WTC11 (cell line): ENCODE measurements at regions not wholly inside any gene's neighbourhood (a gene's known extent, or its start where the extent isn't known, plus 50 kb on each side); places are given as distances from the start of the nearest gene placed in this dataset.

Experiments used
- ATAC-seq: fragments of 200-7000 bp; cut with Tn5 transposase; 2 replicates; pipeline ENCODE4 v1.10.0; 2021; ENCODE audit warnings: mild to moderate bottlenecking, moderate library complexity
- CTCF ChIA-PET: fragments of 300-600 bp; sonication (Branson Sonifier 250); formaldehyde crosslinking; loops from one replicate; lab custom pipeline; 2021; ENCODE audit warnings: antibody characterized with exemption; lab: Charles Lee
- POLR2A ChIA-PET: fragments of 350-600 bp; sonication (Branson Sonifier 250); formaldehyde crosslinking; loops from one replicate; lab custom pipeline; 2021; ENCODE audit warnings: antibody characterized with exemption; lab: Charles Lee
- DNase-seq: peaks from one replicate; pipeline ENCODE4 v3.0.0; 2021; ENCODE audit warnings: low spot score
- H3K27ac Mint-ChIP-seq: 2 replicates; pipeline ENCODE4 v1.8.0; 2021; ENCODE audit warnings: mixed read lengths
- H3K27me3 Mint-ChIP-seq: 2 replicates; pipeline ENCODE4 v1.8.0; 2021; ENCODE audit warnings: low read depth, mild to moderate bottlenecking, moderate library complexity, mixed read lengths
- H3K36me3 Mint-ChIP-seq: 2 replicates; pipeline ENCODE4 v1.8.0; 2021; ENCODE audit warnings: mixed read lengths
- H3K4me1 Mint-ChIP-seq: 2 replicates; pipeline ENCODE4 v1.8.0; 2022; ENCODE audit warnings: mixed read lengths
- H3K4me3 Mint-ChIP-seq: 2 replicates; pipeline ENCODE4 v1.8.0; 2021; ENCODE audit warnings: mild to moderate bottlenecking, moderate library complexity, mixed read lengths
- H3K9me3 Mint-ChIP-seq: 2 replicates; pipeline ENCODE4 v1.8.0; 2021; ENCODE audit warnings: mixed read lengths
- CBFB ChIP-seq: sonication (generic); formaldehyde crosslinking; IDR thresholded peaks from 2 replicates; pipeline ENCODE4 v1.8.1; 2022; ENCODE audit warnings: mild to moderate bottlenecking, low read depth, missing genetic modification reagents
- CREB1 ChIP-seq: sonication (generic); formaldehyde crosslinking; IDR thresholded peaks from 2 replicates; pipeline ENCODE4 v1.8.0; 2023; ENCODE audit warnings: mild to moderate bottlenecking, missing genetic modification reagents
- ELF4 ChIP-seq: sonication (generic); formaldehyde crosslinking; IDR thresholded peaks from 2 replicates; pipeline ENCODE4 v1.8.1; 2022; ENCODE audit warnings: low read depth, mild to moderate bottlenecking, moderate library complexity, missing genetic modification reagents
- JUN ChIP-seq: sonication (generic); formaldehyde crosslinking; IDR thresholded peaks from 2 replicates; pipeline ENCODE4 v1.8.0; 2023; ENCODE audit warnings: mild to moderate bottlenecking, missing genetic modification reagents
- MXD4 ChIP-seq: fragments of 250-450 bp; sonication (Bioruptor Pico); IDR thresholded peaks from 2 replicates; pipeline ENCODE4 v1.8.0; 2021; ENCODE audit warnings: mild to moderate bottlenecking, moderate library complexity, borderline replicate concordance
- NFE2L1 ChIP-seq: sonication (generic); formaldehyde crosslinking; IDR thresholded peaks from 2 replicates; pipeline ENCODE4 v1.8.1; 2023; ENCODE audit warnings: missing genetic modification reagents
- NFYB ChIP-seq: sonication (generic); formaldehyde crosslinking; conservative IDR thresholded peaks from 2 replicates; pipeline ENCODE4 v1.8.0; 2022; ENCODE audit warnings: low read depth, missing genetic modification reagents
- PRRX2 ChIP-seq: fragments of 250-450 bp; sonication (Bioruptor Pico); IDR thresholded peaks from 2 replicates; pipeline ENCODE4 v1.8.0; 2021; ENCODE audit warnings: mild to moderate bottlenecking
- RELA ChIP-seq: sonication (generic); formaldehyde crosslinking; IDR thresholded peaks from 2 replicates; pipeline ENCODE4 v1.8.1; 2022; ENCODE audit warnings: missing genetic modification reagents, mild to moderate bottlenecking, borderline replicate concordance
- TP53 ChIP-seq: sonication (generic); formaldehyde crosslinking; IDR thresholded peaks from 2 replicates; pipeline ENCODE4 v1.8.1; 2023; ENCODE audit warnings: mild to moderate bottlenecking, missing genetic modification reagents
- TF ChIP-seq, protein P1 (sequence below): fragments of 250-450 bp; sonication (Bioruptor Pico); IDR thresholded peaks from 2 replicates; pipeline ENCODE4 v1.8.0; 2021; ENCODE audit warnings: mild to moderate bottlenecking
- TF ChIP-seq, protein P2 (sequence below): sonication (generic); formaldehyde crosslinking; IDR thresholded peaks from 2 replicates; pipeline ENCODE4 v1.8.0; 2022; ENCODE audit warnings: mild to moderate bottlenecking, missing genetic modification reagents
- TF ChIP-seq, protein P3 (sequence below): sonication (generic); formaldehyde crosslinking; IDR thresholded peaks from 2 replicates; pipeline ENCODE4 v1.8.0; 2023; ENCODE audit warnings: mild to moderate bottlenecking, missing genetic modification reagents
- TF ChIP-seq, protein P4 (sequence below): fragments of 250-450 bp; sonication (Bioruptor Pico); IDR thresholded peaks from 2 replicates; pipeline ENCODE4 v1.9.0; 2021; ENCODE audit warnings: mild to moderate bottlenecking, borderline replicate concordance
- TF ChIP-seq, protein P5 (sequence below): fragments of 250-450 bp; sonication (Bioruptor Pico); IDR thresholded peaks from 2 replicates; pipeline ENCODE4 v1.9.0; 2021; ENCODE audit warnings: mild to moderate bottlenecking
- TF ChIP-seq, protein P6 (sequence below): sonication (generic); formaldehyde crosslinking; IDR thresholded peaks from 2 replicates; pipeline ENCODE4 v1.8.1; 2023; ENCODE audit warnings: mild to moderate bottlenecking, missing genetic modification reagents
- TF ChIP-seq, protein P7 (sequence below): sonication (generic); formaldehyde crosslinking; IDR thresholded peaks from 2 replicates; pipeline ENCODE4 v1.8.1; 2022; ENCODE audit warnings: missing genetic modification reagents, borderline replicate concordance
- TF ChIP-seq, protein P8 (sequence below): fragments of 250-450 bp; sonication (Bioruptor Pico); IDR thresholded peaks from 2 replicates; pipeline ENCODE4 v1.9.0; 2021; ENCODE audit warnings: mild to moderate bottlenecking
- TF ChIP-seq, protein P9 (sequence below): sonication (generic); formaldehyde crosslinking; IDR thresholded peaks from 2 replicates; pipeline ENCODE4 v1.8.0; 2022; ENCODE audit warnings: mild to moderate bottlenecking, missing genetic modification reagents

DNA sequence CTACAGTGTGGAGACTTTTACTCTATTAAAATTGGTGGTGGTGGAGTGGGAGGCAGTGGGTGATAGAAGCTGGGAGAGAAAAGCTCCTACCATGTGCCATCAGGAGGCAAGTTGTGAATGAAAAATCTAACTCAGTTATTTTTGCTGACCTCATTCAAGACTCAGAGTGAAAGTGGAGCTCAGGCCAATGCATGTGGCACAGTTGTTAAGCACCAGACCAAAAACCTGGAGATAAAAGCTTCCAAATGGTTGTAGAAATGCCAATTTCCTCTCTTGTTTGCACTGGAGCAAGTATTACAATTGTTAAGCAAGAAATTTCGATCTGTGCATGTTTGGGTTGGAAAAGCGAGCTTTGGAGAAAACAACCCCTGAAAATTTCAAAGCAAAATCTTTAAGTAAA is 81.5 kb upstream of the PRICKLE2 start:
- Mint-ChIP-seq H3K27me3 (no peaks in the 10 kb centered on the region), H3K4me1 (no peaks in the 10 kb centered on the region), H3K9me3 (no peaks in the 10 kb centered on the region), H3K36me3 (no peaks in the 10 kb centered on the region), H3K27ac (no peak overlapping the region), H3K4me3 (no peak overlapping the region)
- ChIA-PET POLR2A (no interaction called here), CTCF (interaction anchor here (0.9 to 1.8 kb wide), 2 partner anchors 13 to 157 kb away, joined by 3 to 6 read pairs; no protein-coding TSS in a partner anchor)
- DNase-seq (no peak), ATAC-seq (no peak)
- TF ChIP-seq, protein P1, sequence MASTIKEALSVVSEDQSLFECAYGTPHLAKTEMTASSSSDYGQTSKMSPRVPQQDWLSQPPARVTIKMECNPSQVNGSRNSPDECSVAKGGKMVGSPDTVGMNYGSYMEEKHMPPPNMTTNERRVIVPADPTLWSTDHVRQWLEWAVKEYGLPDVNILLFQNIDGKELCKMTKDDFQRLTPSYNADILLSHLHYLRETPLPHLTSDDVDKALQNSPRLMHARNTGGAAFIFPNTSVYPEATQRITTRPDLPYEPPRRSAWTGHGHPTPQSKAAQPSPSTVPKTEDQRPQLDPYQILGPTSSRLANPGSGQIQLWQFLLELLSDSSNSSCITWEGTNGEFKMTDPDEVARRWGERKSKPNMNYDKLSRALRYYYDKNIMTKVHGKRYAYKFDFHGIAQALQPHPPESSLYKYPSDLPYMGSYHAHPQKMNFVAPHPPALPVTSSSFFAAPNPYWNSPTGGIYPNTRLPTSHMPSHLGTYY (CRISPR knock-in tag) = no peak
- no peak for TF ChIP-seq RELA (CRISPR knock-in tag)
- TF ChIP-seq NFYB (CRISPR knock-in tag) = no peak
- no peak for TF ChIP-seq JUN (CRISPR knock-in tag)
- TF ChIP-seq, protein P2, sequence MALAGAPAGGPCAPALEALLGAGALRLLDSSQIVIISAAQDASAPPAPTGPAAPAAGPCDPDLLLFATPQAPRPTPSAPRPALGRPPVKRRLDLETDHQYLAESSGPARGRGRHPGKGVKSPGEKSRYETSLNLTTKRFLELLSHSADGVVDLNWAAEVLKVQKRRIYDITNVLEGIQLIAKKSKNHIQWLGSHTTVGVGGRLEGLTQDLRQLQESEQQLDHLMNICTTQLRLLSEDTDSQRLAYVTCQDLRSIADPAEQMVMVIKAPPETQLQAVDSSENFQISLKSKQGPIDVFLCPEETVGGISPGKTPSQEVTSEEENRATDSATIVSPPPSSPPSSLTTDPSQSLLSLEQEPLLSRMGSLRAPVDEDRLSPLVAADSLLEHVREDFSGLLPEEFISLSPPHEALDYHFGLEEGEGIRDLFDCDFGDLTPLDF (CRISPR knock-in tag) = no peak
- TF ChIP-seq, protein P3, sequence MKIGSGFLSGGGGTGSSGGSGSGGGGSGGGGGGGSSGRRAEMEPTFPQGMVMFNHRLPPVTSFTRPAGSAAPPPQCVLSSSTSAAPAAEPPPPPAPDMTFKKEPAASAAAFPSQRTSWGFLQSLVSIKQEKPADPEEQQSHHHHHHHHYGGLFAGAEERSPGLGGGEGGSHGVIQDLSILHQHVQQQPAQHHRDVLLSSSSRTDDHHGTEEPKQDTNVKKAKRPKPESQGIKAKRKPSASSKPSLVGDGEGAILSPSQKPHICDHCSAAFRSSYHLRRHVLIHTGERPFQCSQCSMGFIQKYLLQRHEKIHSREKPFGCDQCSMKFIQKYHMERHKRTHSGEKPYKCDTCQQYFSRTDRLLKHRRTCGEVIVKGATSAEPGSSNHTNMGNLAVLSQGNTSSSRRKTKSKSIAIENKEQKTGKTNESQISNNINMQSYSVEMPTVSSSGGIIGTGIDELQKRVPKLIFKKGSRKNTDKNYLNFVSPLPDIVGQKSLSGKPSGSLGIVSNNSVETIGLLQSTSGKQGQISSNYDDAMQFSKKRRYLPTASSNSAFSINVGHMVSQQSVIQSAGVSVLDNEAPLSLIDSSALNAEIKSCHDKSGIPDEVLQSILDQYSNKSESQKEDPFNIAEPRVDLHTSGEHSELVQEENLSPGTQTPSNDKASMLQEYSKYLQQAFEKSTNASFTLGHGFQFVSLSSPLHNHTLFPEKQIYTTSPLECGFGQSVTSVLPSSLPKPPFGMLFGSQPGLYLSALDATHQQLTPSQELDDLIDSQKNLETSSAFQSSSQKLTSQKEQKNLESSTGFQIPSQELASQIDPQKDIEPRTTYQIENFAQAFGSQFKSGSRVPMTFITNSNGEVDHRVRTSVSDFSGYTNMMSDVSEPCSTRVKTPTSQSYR = no peak
- TF ChIP-seq, protein P4, sequence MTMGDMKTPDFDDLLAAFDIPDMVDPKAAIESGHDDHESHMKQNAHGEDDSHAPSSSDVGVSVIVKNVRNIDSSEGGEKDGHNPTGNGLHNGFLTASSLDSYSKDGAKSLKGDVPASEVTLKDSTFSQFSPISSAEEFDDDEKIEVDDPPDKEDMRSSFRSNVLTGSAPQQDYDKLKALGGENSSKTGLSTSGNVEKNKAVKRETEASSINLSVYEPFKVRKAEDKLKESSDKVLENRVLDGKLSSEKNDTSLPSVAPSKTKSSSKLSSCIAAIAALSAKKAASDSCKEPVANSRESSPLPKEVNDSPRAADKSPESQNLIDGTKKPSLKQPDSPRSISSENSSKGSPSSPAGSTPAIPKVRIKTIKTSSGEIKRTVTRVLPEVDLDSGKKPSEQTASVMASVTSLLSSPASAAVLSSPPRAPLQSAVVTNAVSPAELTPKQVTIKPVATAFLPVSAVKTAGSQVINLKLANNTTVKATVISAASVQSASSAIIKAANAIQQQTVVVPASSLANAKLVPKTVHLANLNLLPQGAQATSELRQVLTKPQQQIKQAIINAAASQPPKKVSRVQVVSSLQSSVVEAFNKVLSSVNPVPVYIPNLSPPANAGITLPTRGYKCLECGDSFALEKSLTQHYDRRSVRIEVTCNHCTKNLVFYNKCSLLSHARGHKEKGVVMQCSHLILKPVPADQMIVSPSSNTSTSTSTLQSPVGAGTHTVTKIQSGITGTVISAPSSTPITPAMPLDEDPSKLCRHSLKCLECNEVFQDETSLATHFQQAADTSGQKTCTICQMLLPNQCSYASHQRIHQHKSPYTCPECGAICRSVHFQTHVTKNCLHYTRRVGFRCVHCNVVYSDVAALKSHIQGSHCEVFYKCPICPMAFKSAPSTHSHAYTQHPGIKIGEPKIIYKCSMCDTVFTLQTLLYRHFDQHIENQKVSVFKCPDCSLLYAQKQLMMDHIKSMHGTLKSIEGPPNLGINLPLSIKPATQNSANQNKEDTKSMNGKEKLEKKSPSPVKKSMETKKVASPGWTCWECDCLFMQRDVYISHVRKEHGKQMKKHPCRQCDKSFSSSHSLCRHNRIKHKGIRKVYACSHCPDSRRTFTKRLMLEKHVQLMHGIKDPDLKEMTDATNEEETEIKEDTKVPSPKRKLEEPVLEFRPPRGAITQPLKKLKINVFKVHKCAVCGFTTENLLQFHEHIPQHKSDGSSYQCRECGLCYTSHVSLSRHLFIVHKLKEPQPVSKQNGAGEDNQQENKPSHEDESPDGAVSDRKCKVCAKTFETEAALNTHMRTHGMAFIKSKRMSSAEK (CRISPR knock-in tag) = no peak
- TF ChIP-seq NFE2L1 (CRISPR knock-in tag) = no peak
- TF ChIP-seq MXD4 = no peak

DNA sequence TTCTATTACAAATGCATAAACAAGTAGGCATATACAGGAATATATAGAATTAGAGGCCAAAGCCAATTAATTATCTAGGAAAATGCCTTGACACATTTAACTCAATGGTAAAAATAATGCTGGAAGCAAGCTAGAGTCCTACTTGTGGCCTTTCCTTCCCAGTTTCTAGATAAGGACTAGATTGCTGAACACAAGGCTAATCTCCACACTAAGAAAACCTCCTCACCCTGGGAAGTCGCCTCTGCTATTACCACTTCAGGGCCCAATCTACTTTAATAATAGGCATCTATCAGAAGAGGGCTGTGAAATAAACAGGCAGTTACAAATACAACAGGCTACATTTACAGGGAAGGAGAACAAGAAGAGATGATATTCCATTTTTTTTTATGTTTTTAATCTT is 80.5 kb upstream of the PRICKLE2 start:
- Mint-ChIP-seq H3K27ac (no peak overlapping the region), H3K9me3 (no peaks in the 10 kb centered on the region), H3K4me3 (no peak overlapping the region), H3K27me3 (no peaks in the 10 kb centered on the region), H3K36me3 (no peaks in the 10 kb centered on the region), H3K4me1 (no peaks in the 10 kb centered on the region)
- CTCF ChIA-PET = no interaction called here
- DNase-seq (no peak), ATAC-seq (no peak)
- POLR2A ChIA-PET = no interaction called here
- TF ChIP-seq CBFB (CRISPR knock-in tag) (no peak), TP53 (CRISPR knock-in tag) (no peak), ELF4 (CRISPR knock-in tag) (no peak), CREB1 (CRISPR knock-in tag) (no peak), PRRX2 (no peak), NFYB (CRISPR knock-in tag) (no peak)
- TF ChIP-seq, protein P5, sequence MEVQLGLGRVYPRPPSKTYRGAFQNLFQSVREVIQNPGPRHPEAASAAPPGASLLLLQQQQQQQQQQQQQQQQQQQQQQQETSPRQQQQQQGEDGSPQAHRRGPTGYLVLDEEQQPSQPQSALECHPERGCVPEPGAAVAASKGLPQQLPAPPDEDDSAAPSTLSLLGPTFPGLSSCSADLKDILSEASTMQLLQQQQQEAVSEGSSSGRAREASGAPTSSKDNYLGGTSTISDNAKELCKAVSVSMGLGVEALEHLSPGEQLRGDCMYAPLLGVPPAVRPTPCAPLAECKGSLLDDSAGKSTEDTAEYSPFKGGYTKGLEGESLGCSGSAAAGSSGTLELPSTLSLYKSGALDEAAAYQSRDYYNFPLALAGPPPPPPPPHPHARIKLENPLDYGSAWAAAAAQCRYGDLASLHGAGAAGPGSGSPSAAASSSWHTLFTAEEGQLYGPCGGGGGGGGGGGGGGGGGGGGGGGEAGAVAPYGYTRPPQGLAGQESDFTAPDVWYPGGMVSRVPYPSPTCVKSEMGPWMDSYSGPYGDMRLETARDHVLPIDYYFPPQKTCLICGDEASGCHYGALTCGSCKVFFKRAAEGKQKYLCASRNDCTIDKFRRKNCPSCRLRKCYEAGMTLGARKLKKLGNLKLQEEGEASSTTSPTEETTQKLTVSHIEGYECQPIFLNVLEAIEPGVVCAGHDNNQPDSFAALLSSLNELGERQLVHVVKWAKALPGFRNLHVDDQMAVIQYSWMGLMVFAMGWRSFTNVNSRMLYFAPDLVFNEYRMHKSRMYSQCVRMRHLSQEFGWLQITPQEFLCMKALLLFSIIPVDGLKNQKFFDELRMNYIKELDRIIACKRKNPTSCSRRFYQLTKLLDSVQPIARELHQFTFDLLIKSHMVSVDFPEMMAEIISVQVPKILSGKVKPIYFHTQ (CRISPR knock-in tag) = no peak
- TF ChIP-seq, protein P6, sequence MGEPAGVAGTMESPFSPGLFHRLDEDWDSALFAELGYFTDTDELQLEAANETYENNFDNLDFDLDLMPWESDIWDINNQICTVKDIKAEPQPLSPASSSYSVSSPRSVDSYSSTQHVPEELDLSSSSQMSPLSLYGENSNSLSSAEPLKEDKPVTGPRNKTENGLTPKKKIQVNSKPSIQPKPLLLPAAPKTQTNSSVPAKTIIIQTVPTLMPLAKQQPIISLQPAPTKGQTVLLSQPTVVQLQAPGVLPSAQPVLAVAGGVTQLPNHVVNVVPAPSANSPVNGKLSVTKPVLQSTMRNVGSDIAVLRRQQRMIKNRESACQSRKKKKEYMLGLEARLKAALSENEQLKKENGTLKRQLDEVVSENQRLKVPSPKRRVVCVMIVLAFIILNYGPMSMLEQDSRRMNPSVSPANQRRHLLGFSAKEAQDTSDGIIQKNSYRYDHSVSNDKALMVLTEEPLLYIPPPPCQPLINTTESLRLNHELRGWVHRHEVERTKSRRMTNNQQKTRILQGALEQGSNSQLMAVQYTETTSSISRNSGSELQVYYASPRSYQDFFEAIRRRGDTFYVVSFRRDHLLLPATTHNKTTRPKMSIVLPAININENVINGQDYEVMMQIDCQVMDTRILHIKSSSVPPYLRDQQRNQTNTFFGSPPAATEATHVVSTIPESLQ (CRISPR knock-in tag) = no peak
- TF ChIP-seq, protein P7, sequence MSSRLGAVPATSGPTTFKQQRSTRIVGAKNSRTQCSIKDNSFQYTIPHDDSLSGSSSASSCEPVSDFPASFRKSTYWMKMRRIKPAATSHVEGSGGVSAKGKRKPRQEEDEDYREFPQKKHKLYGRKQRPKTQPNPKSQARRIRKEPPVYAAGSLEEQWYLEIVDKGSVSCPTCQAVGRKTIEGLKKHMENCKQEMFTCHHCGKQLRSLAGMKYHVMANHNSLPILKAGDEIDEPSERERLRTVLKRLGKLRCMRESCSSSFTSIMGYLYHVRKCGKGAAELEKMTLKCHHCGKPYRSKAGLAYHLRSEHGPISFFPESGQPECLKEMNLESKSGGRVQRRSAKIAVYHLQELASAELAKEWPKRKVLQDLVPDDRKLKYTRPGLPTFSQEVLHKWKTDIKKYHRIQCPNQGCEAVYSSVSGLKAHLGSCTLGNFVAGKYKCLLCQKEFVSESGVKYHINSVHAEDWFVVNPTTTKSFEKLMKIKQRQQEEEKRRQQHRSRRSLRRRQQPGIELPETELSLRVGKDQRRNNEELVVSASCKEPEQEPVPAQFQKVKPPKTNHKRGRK (CRISPR knock-in tag) = no peak
- TF ChIP-seq, protein P8, sequence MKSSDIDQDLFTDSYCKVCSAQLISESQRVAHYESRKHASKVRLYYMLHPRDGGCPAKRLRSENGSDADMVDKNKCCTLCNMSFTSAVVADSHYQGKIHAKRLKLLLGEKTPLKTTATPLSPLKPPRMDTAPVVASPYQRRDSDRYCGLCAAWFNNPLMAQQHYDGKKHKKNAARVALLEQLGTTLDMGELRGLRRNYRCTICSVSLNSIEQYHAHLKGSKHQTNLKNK = no peak
- TF ChIP-seq, protein P9, sequence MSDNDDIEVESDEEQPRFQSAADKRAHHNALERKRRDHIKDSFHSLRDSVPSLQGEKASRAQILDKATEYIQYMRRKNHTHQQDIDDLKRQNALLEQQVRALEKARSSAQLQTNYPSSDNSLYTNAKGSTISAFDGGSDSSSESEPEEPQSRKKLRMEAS (CRISPR knock-in tag) = no peak
